HG02678 (cell line): ENCODE measurements at regions not wholly inside any gene's neighbourhood (a gene's known extent, or its start where the extent isn't known, plus 50 kb on each side); places are given as distances from the start of the nearest gene placed in this dataset.

Source experiments
- ATAC-seq: cut with Tn5 transposase; IDR thresholded peaks from one replicate; pipeline ENCODE4 v1.9.1; 2021; ENCODE audit warnings: mild to moderate bottlenecking, moderate library complexity; ENCODE audit not compliant: unreplicated experiment

GRCh38 chr3:73820431-73820830, 195.7 kb upstream of the PDZRN3 start:
- no peak for ATAC-seq

- ATAC-seq: no peak
Measured at GRCh38 chr3:73815966-73816365, 191.2 kb upstream of the PDZRN3 start.

GRCh38 chr3:73813692-73814292, 189.1 kb upstream of the PDZRN3 start:
- no peak for ATAC-seq

GRCh38 chr3:73813291-73813690, 188.6 kb upstream of the PDZRN3 start:
- ATAC-seq: no peak

GRCh38 chr3:73812054-73812453, 187.3 kb upstream of the PDZRN3 start:
- ATAC-seq: no peak

- no peak for ATAC-seq
Measured at GRCh38 chr3:73808862-73809509, 184.2 kb upstream of the PDZRN3 start.

GRCh38 chr3:73805435-73805834, 180.7 kb upstream of the PDZRN3 start:
- no peak for ATAC-seq

- no peak for ATAC-seq
Measured at GRCh38 chr3:73804204-73804603, 179.5 kb upstream of the PDZRN3 start.

- ATAC-seq: no peak
Measured at GRCh38 chr3:73801444-73801843, 176.7 kb upstream of the PDZRN3 start.

GRCh38 chr3:73797311-73797710, 172.6 kb upstream of the PDZRN3 start:
- ATAC-seq: no peak

- ATAC-seq: no peak
Measured at GRCh38 chr3:73796382-73796781, 171.6 kb upstream of the PDZRN3 start.

GRCh38 chr3:73791356-73791755, 166.6 kb upstream of the PDZRN3 start:
- ATAC-seq: no peak

- no peak for ATAC-seq
Measured at GRCh38 chr3:73789825-73790444, 165.2 kb upstream of the PDZRN3 start.

GRCh38 chr3:73787620-73788019, 162.9 kb upstream of the PDZRN3 start:
- no peak for ATAC-seq

- ATAC-seq: no peak
Measured at GRCh38 chr3:73786998-73787397, 162.3 kb upstream of the PDZRN3 start.

- no peak for ATAC-seq
Measured at GRCh38 chr3:73786321-73786807, 161.6 kb upstream of the PDZRN3 start.

GRCh38 chr3:73784686-73785392, 160.1 kb upstream of the PDZRN3 start:
- no peak for ATAC-seq

GRCh38 chr3:73783811-73784210, 159.1 kb upstream of the PDZRN3 start:
- ATAC-seq: no peak

- ATAC-seq: no peak
Measured at GRCh38 chr3:73781541-73781940, 156.8 kb upstream of the PDZRN3 start.

- no peak for ATAC-seq
Measured at GRCh38 chr3:73774645-73775044, 149.9 kb upstream of the PDZRN3 start.

GRCh38 chr3:73773233-73773632, 148.5 kb upstream of the PDZRN3 start:
- ATAC-seq: no peak
